RCC 7860 (cell line): ENCODE measurements at regions not wholly inside any gene's neighbourhood (a gene's known extent, or its start where the extent isn't known, plus 50 kb on each side); places are given as distances from the start of the nearest gene placed in this dataset.
"Not testable (repeated sequence)": the region's sequence is repeated elsewhere in the genome, so short reads cannot be mapped to it uniquely, and the experiment has no call there.

Source experiments
- DNase-seq: peaks from one replicate; pipeline ENCODE4 v3.0.0-alpha.2; 2015; ENCODE audit warnings: low spot score
- FAIRE-seq: peaks from 2 replicates; lab custom pipeline; 2012; peaks lifted over from hg19 to GRCh38; lab: Jason Lieb, UNC

GRCh38 chr5:34096033-34096432 is 53.0 kb upstream of the C1QTNF3 start:
- not testable (repeated sequence) for FAIRE-seq, DNase-seq

GRCh38 chr5:34099891-34100290 is 56.9 kb upstream of the C1QTNF3 start:
- not testable (repeated sequence) for DNase-seq, FAIRE-seq

- FAIRE-seq, DNase-seq: not testable (repeated sequence)
These were observed 58.6 kb upstream of the C1QTNF3 start for GRCh38 chr5:34101567-34101966.

- FAIRE-seq, DNase-seq: not testable (repeated sequence)
These were observed 65.9 kb upstream of the C1QTNF3 start for GRCh38 chr5:34108897-34109296.

GRCh38 chr5:34124280-34124679 is 81.3 kb upstream of the C1QTNF3 start:
- DNase-seq, FAIRE-seq: not testable (repeated sequence)

GRCh38 chr5:34125354-34125753 is 82.3 kb upstream of the C1QTNF3 start:
- not testable (repeated sequence) for FAIRE-seq, DNase-seq

- DNase-seq, FAIRE-seq: not testable (repeated sequence)
These were observed 83.7 kb upstream of the C1QTNF3 start for GRCh38 chr5:34126741-34127140.

GRCh38 chr5:34127818-34128217 is 84.8 kb upstream of the C1QTNF3 start:
- FAIRE-seq, DNase-seq: not testable (repeated sequence)

GRCh38 chr5:34128890-34129289 is 85.9 kb upstream of the C1QTNF3 start:
- DNase-seq, FAIRE-seq: not testable (repeated sequence)

- not testable (repeated sequence) for FAIRE-seq, DNase-seq
These were observed 112.0 kb upstream of the C1QTNF3 start for GRCh38 chr5:34154988-34155387.

- FAIRE-seq, DNase-seq: not testable (repeated sequence)
These were observed 113.8 kb upstream of the C1QTNF3 start for GRCh38 chr5:34156703-34157414.

GRCh38 chr5:34160904-34161303 is 117.9 kb upstream of the C1QTNF3 start:
- not testable (repeated sequence) for DNase-seq, FAIRE-seq

- not testable (repeated sequence) for DNase-seq, FAIRE-seq
These were observed 128.4 kb upstream of the C1QTNF3 start for GRCh38 chr5:34171398-34171797.

GRCh38 chr5:34179453-34180190 is 136.6 kb upstream of the C1QTNF3 start:
- DNase-seq, FAIRE-seq: not testable (repeated sequence)

GRCh38 chr5:34180225-34180624 is 137.2 kb upstream of the C1QTNF3 start:
- FAIRE-seq, DNase-seq: not testable (repeated sequence)

- not testable (repeated sequence) for DNase-seq, FAIRE-seq
These were observed 138.1 kb upstream of the C1QTNF3 start for GRCh38 chr5:34180940-34181614.

GRCh38 chr5:34185005-34185404 is 142.0 kb upstream of the C1QTNF3 start:
- FAIRE-seq, DNase-seq: not testable (repeated sequence)

- DNase-seq = peak; percentile 22
- FAIRE-seq = not testable (repeated sequence)
These were observed 142.6 kb upstream of the C1QTNF3 start for GRCh38 chr5:34185572-34185971.

- not testable (repeated sequence) for FAIRE-seq, DNase-seq
These were observed 143.1 kb upstream of the C1QTNF3 start for GRCh38 chr5:34186108-34186507.

GRCh38 chr5:34186865-34187264 is 143.9 kb upstream of the C1QTNF3 start:
- FAIRE-seq, DNase-seq: not testable (repeated sequence)

GRCh38 chr5:34187441-34187840 is 144.4 kb upstream of the C1QTNF3 start:
- not testable (repeated sequence) for FAIRE-seq, DNase-seq
